ENCODE measurements at regions not wholly inside any gene's neighbourhood (a gene's known extent, or its start where the extent isn't known, plus 50 kb on each side); places are given as distances from the start of the nearest gene placed in this dataset.

DNA sequence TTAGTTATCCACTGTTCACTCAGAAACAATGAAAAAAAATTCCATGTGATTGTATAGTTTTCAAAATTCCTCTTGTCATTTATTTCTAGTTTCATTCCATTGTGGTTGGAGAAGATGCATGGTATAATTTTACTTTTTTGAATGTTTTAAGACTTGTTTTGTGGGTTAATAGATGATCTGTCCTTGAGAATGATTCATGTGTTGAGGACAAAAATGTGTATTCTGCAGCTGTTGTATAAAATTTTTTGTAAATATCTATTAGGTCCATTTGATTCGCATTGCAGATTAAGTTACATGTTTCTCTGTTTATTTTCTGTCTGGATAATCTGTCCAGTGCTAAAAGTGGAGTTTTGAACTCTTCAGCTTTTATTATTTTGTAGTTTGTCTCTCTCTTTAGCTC is 65.4 kb downstream of the RTL3 start:
- no peak for TF ChIP-seq CTCF (IDR thresholded peaks at IDR 0.05)
- TF ChIP-seq POLR2AphosphoS5 (IDR thresholded peaks at IDR 0.05): no peak
- no peak for TF ChIP-seq POLR2A (IDR thresholded peaks at IDR 0.05)

Measured in sigmoid colon (tissue), 4 donors.